BLaER1 treated with 17β-estradiol and CSF1 and Interleukin-3, amounts not matched to agents 10 nM and 100 nM (cell line): ENCODE measurements at regions not wholly inside any gene's neighbourhood (a gene's known extent, or its start where the extent isn't known, plus 50 kb on each side); places are given as distances from the start of the nearest gene placed in this dataset.

Experiments used
- H3K27ac ChIP-seq, 11 experiments: shearing (Covaris generic); formaldehyde crosslinking; 2 replicates each; pipeline ENCODE4 v1.8.1; 2022
- H3K27me3 ChIP-seq, 11 experiments: shearing (Covaris generic); formaldehyde crosslinking; 2 replicates each; pipeline ENCODE4 v1.8.1; 2022
- H3K36me3 ChIP-seq, 11 experiments: shearing (Covaris generic); formaldehyde crosslinking; 2 replicates each; pipeline ENCODE4 v1.8.1; 2022
- H3K4me1 ChIP-seq, 10 experiments: shearing (Covaris generic); formaldehyde crosslinking; 2 replicates each; pipeline ENCODE4 v1.8.1; 2022
- H3K4me2 ChIP-seq, 11 experiments: shearing (Covaris generic); formaldehyde crosslinking; 2 replicates each; pipeline ENCODE4 v1.8.1; 2022
- H3K4me3 ChIP-seq, 10 experiments: shearing (Covaris generic); formaldehyde crosslinking; 2 replicates each; pipeline ENCODE4 v1.8.1; 2022
- H3K9ac ChIP-seq, 11 experiments: shearing (Covaris generic); formaldehyde crosslinking; 2 replicates each; pipeline ENCODE4 v1.8.1; 2022
- H3K9me3 ChIP-seq, 11 experiments: shearing (Covaris generic); formaldehyde crosslinking; replicated peaks in 1 of 11; 2 replicates each; pipeline ENCODE4 v1.8.1; 2022
- H4K20me1 ChIP-seq, 11 experiments: shearing (Covaris generic); formaldehyde crosslinking; 2 replicates each; pipeline ENCODE4 v1.8.1; 2022
- Cebpa-rat ChIP-seq, 11 experiments: shearing (Covaris generic); IDR thresholded peaks; 2 replicates each; pipeline ENCODE4 v1.8.1; 2022

GRCh38 chr6:56904068-56904467, 50.8 kb upstream of the BEND6 start:
- Histone ChIP-seq H3K4me3 (no peak overlapping the region), H3K27ac (no peak overlapping the region), H3K9me3 (no peaks in the 10 kb centered on the region), H3K4me1 (no peaks in the 10 kb centered on the region), H3K36me3 (no peaks in the 10 kb centered on the region), H3K9ac (no peak overlapping the region), H4K20me1 (no peaks in the 10 kb centered on the region), H3K27me3 (no peaks in the 10 kb centered on the region), H3K4me2 (no peak overlapping the region)
- TF ChIP-seq Cebpa-rat (IDR thresholded peaks at IDR 0.05), result no peak

GRCh38 chr6:56902641-56903464, 52.1 kb upstream of the BEND6 start:
- no peaks in the 10 kb centered on the region for H3K36me3 ChIP-seq
- no peaks in the 10 kb centered on the region for H3K27me3 ChIP-seq
- H3K4me2 ChIP-seq, result no peak overlapping the region
- no peak for TF ChIP-seq Cebpa-rat (IDR thresholded peaks at IDR 0.05)
- H3K9ac ChIP-seq, result no peak overlapping the region
- H3K27ac ChIP-seq, result no peak overlapping the region
- H3K4me3 ChIP-seq, result no peak overlapping the region
- H4K20me1 ChIP-seq, result no peaks in the 10 kb centered on the region
- H3K4me1 ChIP-seq, result no peaks in the 10 kb centered on the region
- H3K9me3 ChIP-seq, result no peaks in the 10 kb centered on the region

DNA sequence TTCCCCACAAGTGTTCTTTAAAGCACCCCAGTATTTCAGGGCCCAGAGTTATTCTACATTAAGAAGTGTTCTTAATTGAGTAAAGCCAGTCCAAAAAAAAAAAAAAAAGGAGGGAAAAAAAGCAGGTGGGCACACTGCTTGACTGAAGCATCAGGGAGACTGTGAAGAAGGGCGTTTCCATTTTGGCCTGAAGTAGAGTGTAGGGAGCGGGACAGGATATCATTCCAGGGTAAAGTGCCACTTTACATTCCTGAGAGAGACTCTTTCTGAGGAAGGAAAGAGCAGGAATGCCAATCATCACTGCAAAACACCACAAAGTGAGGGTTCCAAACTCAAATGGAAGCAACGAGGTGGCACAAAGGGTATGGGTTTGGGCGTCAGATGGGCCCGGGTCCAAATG, 54.1 kb upstream of the BEND6 start:
- TF ChIP-seq Cebpa-rat (IDR thresholded peaks at IDR 0.05), result no peak
- no peak overlapping the region for H3K4me3 ChIP-seq
- H3K4me2 ChIP-seq, result no peak overlapping the region
- H3K27me3 ChIP-seq, result no peaks in the 10 kb centered on the region
- no peaks in the 10 kb centered on the region for H3K36me3 ChIP-seq
- H4K20me1 ChIP-seq, result no peaks in the 10 kb centered on the region
- H3K9me3 ChIP-seq, result peaks cover 0 to 11% (median 0%) of the 10 kb centered on the region in 11 experiments; a peak in 3 of 22 replicates
- H3K9ac ChIP-seq, result no peak overlapping the region
- no peak overlapping the region for H3K27ac ChIP-seq
- H3K4me1 ChIP-seq, result no peaks in the 10 kb centered on the region

DNA sequence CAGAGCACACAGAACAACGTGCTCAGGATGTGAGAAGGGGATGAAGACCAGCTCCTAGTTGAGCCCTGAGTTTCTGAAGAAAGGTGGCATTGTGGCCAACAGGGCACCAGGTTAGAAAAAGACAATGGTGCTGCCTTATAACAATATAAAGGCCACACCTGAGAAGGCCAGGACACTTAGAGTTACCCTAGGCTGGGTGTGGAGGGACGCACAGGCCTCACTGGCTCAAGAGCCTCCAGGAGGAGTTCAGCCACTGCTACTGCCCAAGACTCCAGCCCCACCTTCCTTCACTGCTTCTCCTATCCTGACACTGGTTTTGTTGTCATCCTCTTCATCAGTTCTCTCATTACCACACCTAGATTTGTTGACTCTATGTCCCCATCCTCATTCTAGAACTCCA, 55.2 kb upstream of the BEND6 start:
- no peaks in the 10 kb centered on the region for H3K27me3 ChIP-seq
- H3K4me2 ChIP-seq, result no peak overlapping the region
- no peak overlapping the region for H3K9ac ChIP-seq
- no peak overlapping the region for H3K4me3 ChIP-seq
- no peak overlapping the region for H3K27ac ChIP-seq
- H3K4me1 ChIP-seq, result no peaks in the 10 kb centered on the region
- TF ChIP-seq Cebpa-rat (IDR thresholded peaks at IDR 0.05), result no peak
- H4K20me1 ChIP-seq, result no peaks in the 10 kb centered on the region
- no peaks in the 10 kb centered on the region for H3K36me3 ChIP-seq
- peaks cover 0 to 11% (median 0%) of the 10 kb centered on the region in 11 experiments; a peak in 3 of 22 replicates for H3K9me3 ChIP-seq

GRCh38 chr6:56899311-56899710, 55.6 kb upstream of the BEND6 start:
- H4K20me1 ChIP-seq, result no peaks in the 10 kb centered on the region
- H3K4me3 ChIP-seq, result no peak overlapping the region
- H3K4me2 ChIP-seq, result no peak overlapping the region
- no peaks in the 10 kb centered on the region for H3K36me3 ChIP-seq
- no peak overlapping the region for H3K9ac ChIP-seq
- H3K9me3 ChIP-seq, result peaks cover 0 to 11% (median 0%) of the 10 kb centered on the region in 11 experiments; a peak in 3 of 22 replicates
- H3K4me1 ChIP-seq, result no peaks in the 10 kb centered on the region
- no peaks in the 10 kb centered on the region for H3K27me3 ChIP-seq
- H3K27ac ChIP-seq, result no peak overlapping the region
- TF ChIP-seq Cebpa-rat (IDR thresholded peaks at IDR 0.05), result no peak

DNA sequence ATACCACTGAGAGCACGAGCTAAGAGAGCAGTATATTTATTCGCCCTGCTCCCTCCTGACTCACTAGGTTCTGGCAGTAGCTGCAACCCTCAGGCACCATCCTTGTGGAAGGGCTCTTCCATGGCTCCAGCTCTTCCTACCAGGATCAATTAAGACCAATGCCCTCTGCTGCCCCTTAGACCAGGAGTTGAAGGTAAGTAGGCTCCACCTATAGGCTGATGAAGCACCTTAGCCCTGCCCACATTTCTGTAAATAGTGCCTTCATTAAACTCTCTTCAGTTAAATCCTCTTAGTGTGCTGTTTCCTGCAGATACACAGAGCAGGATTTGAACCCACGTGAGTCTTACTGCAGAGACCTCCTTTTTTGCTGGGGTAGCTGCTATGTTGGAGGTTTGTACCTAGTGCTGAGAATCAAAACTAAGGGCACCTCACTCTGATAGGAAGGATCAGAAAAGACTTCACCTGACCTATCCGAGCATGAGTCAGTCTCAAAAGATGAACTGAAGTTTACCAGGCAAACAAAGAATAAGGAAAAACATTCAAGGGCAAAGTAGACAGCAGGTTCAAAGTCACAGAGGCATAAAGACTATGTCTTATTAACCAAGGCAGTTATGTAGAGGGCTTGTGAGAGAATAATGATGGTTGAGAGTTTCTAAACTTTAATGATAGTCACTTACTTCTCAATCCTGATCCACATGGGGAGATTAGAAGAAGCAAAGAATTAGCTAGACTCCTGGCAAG, 56.9 kb upstream of the BEND6 start:
- no peak overlapping the region for H3K9ac ChIP-seq
- no peak overlapping the region for H3K27ac ChIP-seq
- no peaks in the 10 kb centered on the region for H3K36me3 ChIP-seq
- no peak overlapping the region for H3K4me3 ChIP-seq
- H3K4me2 ChIP-seq, result no peak overlapping the region
- H3K9me3 ChIP-seq, result peaks cover 0 to 11% (median 0%) of the 10 kb centered on the region in 11 experiments; a peak in 3 of 22 replicates
- no peaks in the 10 kb centered on the region for H3K27me3 ChIP-seq
- no peaks in the 10 kb centered on the region for H3K4me1 ChIP-seq
- no peak for TF ChIP-seq Cebpa-rat (IDR thresholded peaks at IDR 0.05)
- no peaks in the 10 kb centered on the region for H4K20me1 ChIP-seq

GRCh38 chr6:56891754-56892153, 63.2 kb upstream of the BEND6 start:
- peak overlapping the region in 3 of 11 experiments; percentile 67 to 76 (median 76); a peak in 2 of 22 replicates for H3K4me2 ChIP-seq
- peak overlapping the region in 4 of 11 experiments; percentile 21 to 82 (median 72); a peak in 4 of 22 replicates for H3K27ac ChIP-seq

DNA sequence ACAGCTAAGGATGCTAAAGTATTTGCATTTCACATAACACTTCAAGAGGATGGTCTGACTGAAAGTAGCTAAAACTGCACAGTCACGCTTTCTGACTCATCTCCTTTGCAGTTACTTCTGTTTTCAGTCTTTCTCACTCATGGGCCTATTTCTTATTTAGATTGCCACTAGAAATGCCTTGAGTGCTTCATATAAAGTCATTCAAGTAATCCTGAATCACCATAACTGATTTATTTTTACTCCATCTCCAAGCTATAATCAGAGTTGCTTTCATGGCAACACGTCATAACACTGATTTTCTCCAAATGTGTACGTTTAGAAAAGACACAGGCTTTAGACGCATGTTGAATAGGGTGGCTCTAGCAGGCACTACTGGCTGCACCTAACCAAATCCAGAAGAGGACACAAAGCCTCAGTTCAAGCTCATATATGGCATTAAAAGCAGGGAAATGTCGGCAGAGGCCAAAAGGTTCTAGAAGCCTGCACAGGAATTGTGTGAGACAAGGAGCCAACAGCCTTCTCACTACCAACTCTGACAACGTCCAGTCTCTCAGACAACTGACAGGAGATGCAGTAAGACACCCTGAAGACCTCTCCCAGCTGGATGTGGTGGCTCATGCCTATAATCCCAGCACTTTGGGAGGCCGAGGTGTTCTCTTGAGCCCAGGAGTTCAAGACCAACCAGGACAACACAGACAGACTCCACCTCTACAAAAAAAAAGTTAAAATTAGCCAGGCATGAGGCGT, 64.1 kb upstream of the BEND6 start:
- no peaks in the 10 kb centered on the region for H3K27me3 ChIP-seq
- peak overlapping the region in 10 of 11 experiments; percentile 29 to 82 (median 70); a peak in 18 of 22 replicates for H3K27ac ChIP-seq
- H3K4me1 ChIP-seq, result peaks cover 31 to 39% (median 36%) of the 10 kb centered on the region in 10 experiments
- no peaks in the 10 kb centered on the region for H4K20me1 ChIP-seq
- peak overlapping the region in 9 of 11 experiments; percentile 23 to 76 (median 52); a peak in 17 of 22 replicates for H3K4me2 ChIP-seq
- no peaks in the 10 kb centered on the region for H3K9me3 ChIP-seq
- H3K36me3 ChIP-seq, result no peaks in the 10 kb centered on the region
- no peak overlapping the region for H3K4me3 ChIP-seq
- peak overlapping the region in 8 of 11 experiments; percentile 17 to 59 (median 46); a peak in 12 of 22 replicates for H3K9ac ChIP-seq
- no peak for TF ChIP-seq Cebpa-rat (IDR thresholded peaks at IDR 0.05)

More at GRCh38 chr6:56891754-56892153, 63.2 kb upstream of the BEND6 start:
- no peak for TF ChIP-seq Cebpa-rat (IDR thresholded peaks at IDR 0.05)
- Histone ChIP-seq H3K36me3 (no peaks in the 10 kb centered on the region), H3K9ac (no peak overlapping the region), H3K4me1 (peaks cover 31 to 39% (median 36%) of the 10 kb centered on the region in 10 experiments), H3K27me3 (no peaks in the 10 kb centered on the region), H3K9me3 (peaks cover 0 to 7% (median 0%) of the 10 kb centered on the region in 11 experiments; a peak in 2 of 22 replicates), H4K20me1 (no peaks in the 10 kb centered on the region), H3K4me3 (no peak overlapping the region)
